B cell (primary cell): ENCODE measurements at regions not wholly inside any gene's neighbourhood (a gene's known extent, or its start where the extent isn't known, plus 50 kb on each side); places are given as distances from the start of the nearest gene placed in this dataset.

Experiments
- CTCF ChIP-seq: fragments of 200-600 bp; IDR thresholded peaks from one replicate; pipeline ENCODE4 v1.8.0; 2022; ENCODE audit warnings: antibody characterized with exemption, mild to moderate bottlenecking
- EZH2 ChIP-seq: IDR thresholded peaks from 2 replicates; pipeline ENCODE4 v1.6.1; 2012; ENCODE audit warnings: borderline replicate concordance, low read depth, mild to moderate bottlenecking, moderate library complexity, low read length; ENCODE audit not compliant: insufficient read depth, poor library complexity, severe bottlenecking

- TF ChIP-seq CTCF (no peak), EZH2 (no peak)
Observed at GRCh38 chr21:15480160-15480559, 249.6 kb upstream of the USP25 start.
